ENCODE measurements at regions not wholly inside any gene's neighbourhood (a gene's known extent, or its start where the extent isn't known, plus 50 kb on each side); places are given as distances from the start of the nearest gene placed in this dataset.
A peak's percentile ranks its signal among the peaks of the same experiment; 100 is the strongest.

- TF ChIP-seq, protein P1, sequence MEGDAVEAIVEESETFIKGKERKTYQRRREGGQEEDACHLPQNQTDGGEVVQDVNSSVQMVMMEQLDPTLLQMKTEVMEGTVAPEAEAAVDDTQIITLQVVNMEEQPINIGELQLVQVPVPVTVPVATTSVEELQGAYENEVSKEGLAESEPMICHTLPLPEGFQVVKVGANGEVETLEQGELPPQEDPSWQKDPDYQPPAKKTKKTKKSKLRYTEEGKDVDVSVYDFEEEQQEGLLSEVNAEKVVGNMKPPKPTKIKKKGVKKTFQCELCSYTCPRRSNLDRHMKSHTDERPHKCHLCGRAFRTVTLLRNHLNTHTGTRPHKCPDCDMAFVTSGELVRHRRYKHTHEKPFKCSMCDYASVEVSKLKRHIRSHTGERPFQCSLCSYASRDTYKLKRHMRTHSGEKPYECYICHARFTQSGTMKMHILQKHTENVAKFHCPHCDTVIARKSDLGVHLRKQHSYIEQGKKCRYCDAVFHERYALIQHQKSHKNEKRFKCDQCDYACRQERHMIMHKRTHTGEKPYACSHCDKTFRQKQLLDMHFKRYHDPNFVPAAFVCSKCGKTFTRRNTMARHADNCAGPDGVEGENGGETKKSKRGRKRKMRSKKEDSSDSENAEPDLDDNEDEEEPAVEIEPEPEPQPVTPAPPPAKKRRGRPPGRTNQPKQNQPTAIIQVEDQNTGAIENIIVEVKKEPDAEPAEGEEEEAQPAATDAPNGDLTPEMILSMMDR (IDR thresholded peaks at IDR 0.05; ENCODE audit: insufficient read depth, low read depth, low read length) = no peak
- no peak overlapping the region for H3K4me3 ChIP-seq (ENCODE audit: low read depth, low read length)
- peak; percentile 63 for DNase-seq (ENCODE audit: low read depth)
These were observed 288.8 kb downstream of the ADGB start for GRCh38 chr6:146887447-146888077.

- no peak for DNase-seq (ENCODE audit: low read depth)
- TF ChIP-seq, protein P1 (IDR thresholded peaks at IDR 0.05; ENCODE audit: insufficient read depth, low read depth, low read length) = no peak
These were observed 290.5 kb downstream of the ADGB start for GRCh38 chr6:146889303-146889702.

GRCh38 chr6:146890172-146890571, 291.4 kb downstream of the ADGB start:
- DNase-seq (ENCODE audit: low read depth) = no peak
- no peak overlapping the region for H3K4me3 ChIP-seq (ENCODE audit: low read depth, low read length)
- TF ChIP-seq, protein P1 (IDR thresholded peaks at IDR 0.05; ENCODE audit: insufficient read depth, low read depth, low read length) = no peak

More at GRCh38 chr6:146889303-146889702, 290.5 kb downstream of the ADGB start:
- H3K4me3 ChIP-seq (ENCODE audit: low read depth, low read length) = no peak overlapping the region

DNA sequence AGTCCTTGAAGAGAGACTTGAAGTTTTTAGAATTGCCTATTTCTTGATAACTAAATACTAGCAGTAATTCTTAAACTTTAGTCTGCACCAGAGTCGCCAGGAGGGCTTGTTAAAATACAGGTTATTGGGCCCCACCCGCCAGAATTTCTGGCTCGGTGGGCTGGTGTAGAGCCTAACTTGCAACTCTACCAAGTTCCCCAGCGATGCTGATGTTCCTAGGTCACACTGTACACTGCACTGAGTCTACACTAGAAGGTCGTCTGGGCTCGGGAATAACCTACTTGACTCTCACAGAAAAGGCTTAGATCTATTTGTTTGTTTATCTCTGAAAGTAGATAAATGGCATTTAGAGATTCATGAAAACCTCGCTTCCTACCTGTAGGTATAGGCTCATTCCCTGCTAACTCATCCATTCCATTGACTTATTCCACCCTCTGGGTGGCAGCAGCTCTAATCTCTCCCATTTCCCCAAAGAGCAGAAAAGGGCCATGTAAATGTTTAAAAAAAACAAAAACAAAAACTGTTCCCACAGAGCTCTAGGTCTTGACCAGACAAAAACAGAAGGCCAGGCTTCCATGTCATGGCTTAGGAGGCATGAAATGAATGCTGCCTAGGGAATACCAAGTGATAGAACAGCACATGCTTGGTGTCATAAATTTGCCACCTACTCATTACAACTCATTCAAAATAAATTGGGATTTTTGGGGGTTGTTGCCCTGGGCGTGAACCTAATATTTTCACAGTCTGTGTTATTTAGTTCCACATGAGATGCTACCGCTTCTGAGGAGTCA, 292.1 kb downstream of the ADGB start:
- TF ChIP-seq, protein P1 (IDR thresholded peaks at IDR 0.05; ENCODE audit: insufficient read depth, low read depth, low read length) = peak; percentile 22
- H3K4me3 ChIP-seq (ENCODE audit: low read depth, low read length) = no peak overlapping the region
- DNase-seq (ENCODE audit: low read depth) = peak; percentile 63

DNA sequence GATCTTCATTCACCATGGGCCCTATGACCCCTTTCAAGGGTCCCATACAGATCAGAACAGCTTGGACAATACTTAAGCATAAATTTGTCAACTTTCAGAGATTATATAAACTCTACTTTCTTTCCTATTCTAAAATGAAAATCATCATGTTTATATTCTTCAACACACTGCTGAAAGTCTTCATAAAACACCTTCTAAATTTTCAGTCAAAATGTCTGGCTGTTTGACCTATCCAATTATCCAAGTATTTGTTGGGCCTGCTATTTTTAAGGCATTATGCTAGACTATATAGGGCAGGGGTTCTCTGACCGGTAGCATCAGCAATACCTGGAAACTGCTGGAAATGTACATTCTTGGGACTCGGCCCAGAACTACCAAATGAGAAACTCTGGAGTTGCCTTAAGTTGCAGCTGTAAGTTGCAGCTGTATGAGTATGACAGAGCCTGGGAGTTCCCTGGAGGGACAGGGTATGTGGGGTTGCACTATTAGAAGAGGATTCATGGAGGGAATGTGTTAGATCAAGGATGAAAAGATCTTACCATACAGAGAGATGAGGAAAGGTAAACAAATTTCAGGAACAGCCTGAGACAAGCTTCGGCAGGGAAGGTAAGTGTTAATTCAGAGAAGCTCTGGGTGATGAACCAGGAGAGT, 293.0 kb downstream of the ADGB start:
- no peak for DNase-seq (ENCODE audit: low read depth)
- TF ChIP-seq, protein P1 (IDR thresholded peaks at IDR 0.05; ENCODE audit: insufficient read depth, low read depth, low read length) = no peak
- H3K4me3 ChIP-seq (ENCODE audit: low read depth, low read length) = no peak overlapping the region

DNA sequence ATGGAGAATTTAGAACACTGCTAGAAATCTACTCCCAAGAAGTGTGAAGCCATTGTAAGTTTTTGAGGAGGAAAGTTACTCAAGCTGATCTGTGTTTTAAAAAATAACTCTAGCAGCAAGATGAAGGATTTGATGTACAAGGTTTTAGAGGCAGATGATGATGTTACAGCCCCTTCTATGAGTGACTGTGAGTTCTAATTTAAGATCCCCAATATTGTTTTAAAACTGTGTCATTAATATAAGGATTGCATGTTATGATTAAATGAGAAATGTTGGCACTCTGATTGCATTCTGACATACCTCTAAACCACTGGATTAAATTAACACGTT, 293.5 kb downstream of the ADGB start:
- no peak overlapping the region for H3K4me3 ChIP-seq (ENCODE audit: low read depth, low read length)
- TF ChIP-seq, protein P1 (IDR thresholded peaks at IDR 0.05; ENCODE audit: insufficient read depth, low read depth, low read length) = no peak
- no peak for DNase-seq (ENCODE audit: low read depth)

Measured in fibroblast of villous mesenchyme (primary cell).